ENCODE measurements at regions not wholly inside any gene's neighbourhood (a gene's known extent, or its start where the extent isn't known, plus 50 kb on each side); places are given as distances from the start of the nearest gene placed in this dataset.

DNA sequence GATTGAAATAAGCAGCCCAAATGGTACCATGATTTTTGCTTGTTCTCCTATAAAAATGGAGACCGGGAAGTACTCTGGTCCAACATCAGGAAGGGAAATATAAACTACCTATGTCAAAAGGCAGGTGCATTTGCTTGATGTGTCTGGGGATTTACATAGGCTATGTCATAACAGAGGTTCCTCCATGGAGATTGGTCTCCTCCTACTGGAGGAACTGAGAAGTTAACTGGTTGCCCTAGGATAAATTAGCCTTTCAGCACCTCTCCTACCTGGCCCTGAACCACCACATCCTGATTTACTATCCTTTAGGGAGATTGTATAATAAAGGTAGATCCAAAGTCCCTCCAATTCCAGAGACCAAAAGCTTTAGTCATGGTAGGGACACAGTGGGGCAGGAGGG lies 1109.3 kb upstream of the B3GALT2 start:
- H3K27ac ChIP-seq (ENCODE audit: low read depth, low read length, poor library complexity, severe bottlenecking): no peak overlapping the region
- H3K4me1 ChIP-seq (ENCODE audit: insufficient read depth, low read length, poor library complexity, severe bottlenecking): peaks cover 20% of the 10 kb centered on the region
- TF ChIP-seq EZH2phosphoT487 (IDR thresholded peaks at IDR 0.05; ENCODE audit: borderline replicate concordance, low read depth, low read length): no peak
- TF ChIP-seq, protein P1, sequence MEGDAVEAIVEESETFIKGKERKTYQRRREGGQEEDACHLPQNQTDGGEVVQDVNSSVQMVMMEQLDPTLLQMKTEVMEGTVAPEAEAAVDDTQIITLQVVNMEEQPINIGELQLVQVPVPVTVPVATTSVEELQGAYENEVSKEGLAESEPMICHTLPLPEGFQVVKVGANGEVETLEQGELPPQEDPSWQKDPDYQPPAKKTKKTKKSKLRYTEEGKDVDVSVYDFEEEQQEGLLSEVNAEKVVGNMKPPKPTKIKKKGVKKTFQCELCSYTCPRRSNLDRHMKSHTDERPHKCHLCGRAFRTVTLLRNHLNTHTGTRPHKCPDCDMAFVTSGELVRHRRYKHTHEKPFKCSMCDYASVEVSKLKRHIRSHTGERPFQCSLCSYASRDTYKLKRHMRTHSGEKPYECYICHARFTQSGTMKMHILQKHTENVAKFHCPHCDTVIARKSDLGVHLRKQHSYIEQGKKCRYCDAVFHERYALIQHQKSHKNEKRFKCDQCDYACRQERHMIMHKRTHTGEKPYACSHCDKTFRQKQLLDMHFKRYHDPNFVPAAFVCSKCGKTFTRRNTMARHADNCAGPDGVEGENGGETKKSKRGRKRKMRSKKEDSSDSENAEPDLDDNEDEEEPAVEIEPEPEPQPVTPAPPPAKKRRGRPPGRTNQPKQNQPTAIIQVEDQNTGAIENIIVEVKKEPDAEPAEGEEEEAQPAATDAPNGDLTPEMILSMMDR (conservative IDR thresholded peaks at IDR 0.05; ENCODE audit: low read length): peak; percentile 92
- no peak overlapping the region for H2AFZ ChIP-seq (ENCODE audit: low read length)
- peak overlapping the region; percentile 12; the same call in 1 of the 2 replicates for H3K4me2 ChIP-seq (ENCODE audit: low read length)
- H3K79me2 ChIP-seq (ENCODE audit: insufficient read depth, low read depth, low read length): no peaks in the 10 kb centered on the region
- no peak overlapping the region for H3K4me3 ChIP-seq (ENCODE audit: low read depth, low read length, poor library complexity, severe bottlenecking)
- H3K36me3 ChIP-seq (ENCODE audit: insufficient read depth, low read length): no peaks in the 10 kb centered on the region
- BruUV-seq (replicated peaks): no TSS peak
- peak; percentile 83 for DNase-seq (ENCODE audit: low spot score)
- no peaks in the 10 kb centered on the region for H4K20me1 ChIP-seq (ENCODE audit: insufficient read depth, low read length)
- POLR2A ChIA-PET: interaction anchor here (0.5 kb wide), 1 partner anchor 350 kb away, joined by 3 read pairs; no protein-coding TSS in a partner anchor
- CTCF ChIA-PET (ENCODE audit: unreplicated experiment): interaction anchor here (1.0 kb wide), 1 partner anchor 9 kb away, joined by 3 read pairs; no protein-coding TSS in a partner anchor
- no peaks in the 10 kb centered on the region for H3K9me2 ChIP-seq (ENCODE audit: insufficient read depth, low read length)
- H3K9me3 ChIP-seq (ENCODE audit: low read length): no peaks in the 10 kb centered on the region; the same call in 1 of the 2 replicates
- intact Hi-C loops (cut with micrococcal nuclease; ENCODE audit: unreplicated experiment): loop anchor here (1.0 to 10.0 kb wide), 4 partner anchors 193 to 1113 kb away; no protein-coding TSS in a partner anchor

DNA sequence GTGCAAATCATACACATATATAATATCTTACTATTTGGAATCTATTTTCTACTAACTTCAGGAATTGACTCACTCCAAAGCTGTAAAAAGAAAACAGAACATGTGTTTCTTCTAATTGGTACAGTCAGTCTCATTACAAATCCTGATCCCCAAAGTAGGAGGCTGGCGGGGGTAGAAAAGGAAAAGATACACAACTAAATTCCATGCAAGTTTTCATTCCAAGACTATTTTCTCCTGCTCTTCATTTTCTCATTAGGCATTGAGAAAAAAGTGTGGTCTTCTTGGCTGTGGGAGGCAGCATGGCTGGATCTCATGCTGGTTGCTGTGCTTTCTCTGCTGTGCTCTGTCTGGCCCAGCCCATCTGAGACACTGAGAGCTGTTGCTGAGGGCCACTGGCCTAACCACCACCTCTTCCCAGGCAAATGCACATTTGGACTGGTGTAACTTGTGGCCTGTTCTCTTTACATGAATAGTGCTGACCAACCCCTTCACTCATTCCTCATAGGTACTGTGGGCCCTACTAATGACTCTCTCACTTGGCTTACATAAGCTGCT lies 1107.5 kb upstream of the B3GALT2 start:
- no peak for TF ChIP-seq EZH2phosphoT487 (IDR thresholded peaks at IDR 0.05; ENCODE audit: borderline replicate concordance, low read depth, low read length)
- TF ChIP-seq, protein P1 (conservative IDR thresholded peaks at IDR 0.05; ENCODE audit: low read length): no peak
- Histone ChIP-seq H4K20me1 (ENCODE audit: insufficient read depth, low read length) (no peaks in the 10 kb centered on the region), H3K27ac (ENCODE audit: low read depth, low read length, poor library complexity, severe bottlenecking) (no peak overlapping the region), H3K4me2 (ENCODE audit: low read length) (no peak overlapping the region), H2AFZ (ENCODE audit: low read length) (peak overlapping the region; percentile 47; the same call in 1 of the 2 replicates), H3K9me3 (ENCODE audit: low read length) (no peaks in the 10 kb centered on the region; the same call in 1 of the 2 replicates), H3K4me1 (ENCODE audit: insufficient read depth, low read length, poor library complexity, severe bottlenecking) (peaks cover 31% of the 10 kb centered on the region), H3K4me3 (ENCODE audit: low read depth, low read length, poor library complexity, severe bottlenecking) (no peak overlapping the region), H3K36me3 (ENCODE audit: insufficient read depth, low read length) (no peaks in the 10 kb centered on the region), H3K9me2 (ENCODE audit: insufficient read depth, low read length) (no peaks in the 10 kb centered on the region), H3K79me2 (ENCODE audit: insufficient read depth, low read depth, low read length) (peaks cover 4% of the 10 kb centered on the region)
- CTCF ChIA-PET (ENCODE audit: unreplicated experiment): no interaction called here
- intact Hi-C loops (cut with micrococcal nuclease; ENCODE audit: unreplicated experiment): loop anchor here (5.0 to 10.0 kb wide), 2 partner anchors 132 to 539 kb away; no protein-coding TSS in a partner anchor
- no TSS peak for BruUV-seq (replicated peaks)
- DNase-seq (ENCODE audit: low spot score): no peak
- POLR2A ChIA-PET: interaction anchor here (0.7 to 1.1 kb wide), 2 partner anchors 190 to 192 kb away, joined by 3 read pairs; no protein-coding TSS in a partner anchor

DNA sequence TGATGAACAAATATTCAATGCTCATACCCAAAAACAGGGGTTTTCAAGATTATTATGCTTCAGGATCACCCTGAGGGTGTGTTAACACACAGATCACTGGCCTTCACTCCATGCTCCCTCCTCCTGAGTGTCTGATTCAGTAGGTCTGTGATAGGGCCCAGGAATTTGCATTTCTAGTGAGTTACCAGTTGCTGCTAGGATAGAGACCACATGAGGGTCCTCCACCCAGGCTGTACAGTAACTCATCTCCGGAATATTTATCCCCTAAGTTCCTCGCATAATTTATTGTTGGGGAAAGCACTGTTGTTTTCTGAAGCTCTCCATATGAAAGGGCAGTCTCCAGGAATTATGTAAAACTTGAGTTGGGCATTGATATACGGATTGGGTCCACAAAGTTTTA lies 1106.6 kb upstream of the B3GALT2 start:
- TF ChIP-seq, protein P1 (conservative IDR thresholded peaks at IDR 0.05; ENCODE audit: low read length): no peak
- no peak for TF ChIP-seq EZH2phosphoT487 (IDR thresholded peaks at IDR 0.05; ENCODE audit: borderline replicate concordance, low read depth, low read length)
- peaks cover 34% of the 10 kb centered on the region for H3K4me1 ChIP-seq (ENCODE audit: insufficient read depth, low read length, poor library complexity, severe bottlenecking)
- DNase-seq (ENCODE audit: low spot score): no peak
- no peaks in the 10 kb centered on the region for H3K9me2 ChIP-seq (ENCODE audit: insufficient read depth, low read length)
- no peak overlapping the region for H3K27ac ChIP-seq (ENCODE audit: low read depth, low read length, poor library complexity, severe bottlenecking)
- no peak overlapping the region for H3K4me3 ChIP-seq (ENCODE audit: low read depth, low read length, poor library complexity, severe bottlenecking)
- ChIA-PET POLR2A (interaction anchor here (0.6 kb wide), 1 partner anchor 693 kb away, joined by 3 read pairs; no protein-coding TSS in a partner anchor), CTCF (ENCODE audit: unreplicated experiment) (no interaction called here)
- peaks cover 14% of the 10 kb centered on the region for H3K79me2 ChIP-seq (ENCODE audit: insufficient read depth, low read depth, low read length)
- no peaks in the 10 kb centered on the region for H3K36me3 ChIP-seq (ENCODE audit: insufficient read depth, low read length)
- intact Hi-C loops (cut with micrococcal nuclease; ENCODE audit: unreplicated experiment): loop anchor here (5.0 to 10.0 kb wide), 2 partner anchors 131 to 538 kb away; no protein-coding TSS in a partner anchor
- H4K20me1 ChIP-seq (ENCODE audit: insufficient read depth, low read length): no peaks in the 10 kb centered on the region
- H3K4me2 ChIP-seq (ENCODE audit: low read length): no peak overlapping the region
- BruUV-seq (replicated peaks): no TSS peak
- no peaks in the 10 kb centered on the region; the same call in 1 of the 2 replicates for H3K9me3 ChIP-seq (ENCODE audit: low read length)
- peak overlapping the region; percentile 15; the same call in 1 of the 2 replicates for H2AFZ ChIP-seq (ENCODE audit: low read length)
